Body of pancreas (tissue), 4 donors: ENCODE measurements at regions not wholly inside any gene's neighbourhood (a gene's known extent, or its start where the extent isn't known, plus 50 kb on each side); places are given as distances from the start of the nearest gene placed in this dataset.

Experiments
- POLR2A ChIP-seq, 3 donors: fragments of 450-650 bp; IDR thresholded peaks; one replicate each; pipeline ENCODE4 v1.6.1; 2016; ENCODE audit warnings: antibody characterized with exemption in 3 of 3, mild to moderate bottlenecking in 2 of 3
- TF ChIP-seq, protein P1 (sequence below), 7 experiments: fragments of 450-650 bp in 4 of 7; fragments of 200-600 bp in 3 of 7; sonication (generic) in 3 of 7; IDR thresholded peaks; one replicate each; pipeline ENCODE4 v1.5.1; 2016 to 2019; ENCODE audit warnings: antibody characterized with exemption in 7 of 7

DNA sequence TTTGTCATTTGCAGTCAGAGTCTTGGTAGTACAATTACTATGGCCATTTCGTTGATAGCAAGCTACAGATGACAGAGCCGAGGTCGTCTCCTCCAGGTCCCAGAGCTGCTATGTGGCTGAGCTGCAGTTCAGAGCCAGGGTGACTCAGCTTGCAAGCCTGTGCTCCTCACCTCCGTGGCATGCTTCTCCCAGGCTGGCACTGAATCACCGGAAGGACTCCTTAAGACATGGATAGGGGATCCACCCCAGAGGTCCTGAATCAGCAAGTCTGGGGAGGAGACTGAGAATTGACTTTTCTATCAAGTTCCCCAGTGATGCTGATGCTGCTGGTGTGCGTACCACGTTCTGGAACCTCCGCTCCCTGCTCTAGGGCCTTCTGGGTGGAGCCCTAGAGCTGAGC is 291.2 kb downstream of the CDH26 start:
- TF ChIP-seq, protein P1, sequence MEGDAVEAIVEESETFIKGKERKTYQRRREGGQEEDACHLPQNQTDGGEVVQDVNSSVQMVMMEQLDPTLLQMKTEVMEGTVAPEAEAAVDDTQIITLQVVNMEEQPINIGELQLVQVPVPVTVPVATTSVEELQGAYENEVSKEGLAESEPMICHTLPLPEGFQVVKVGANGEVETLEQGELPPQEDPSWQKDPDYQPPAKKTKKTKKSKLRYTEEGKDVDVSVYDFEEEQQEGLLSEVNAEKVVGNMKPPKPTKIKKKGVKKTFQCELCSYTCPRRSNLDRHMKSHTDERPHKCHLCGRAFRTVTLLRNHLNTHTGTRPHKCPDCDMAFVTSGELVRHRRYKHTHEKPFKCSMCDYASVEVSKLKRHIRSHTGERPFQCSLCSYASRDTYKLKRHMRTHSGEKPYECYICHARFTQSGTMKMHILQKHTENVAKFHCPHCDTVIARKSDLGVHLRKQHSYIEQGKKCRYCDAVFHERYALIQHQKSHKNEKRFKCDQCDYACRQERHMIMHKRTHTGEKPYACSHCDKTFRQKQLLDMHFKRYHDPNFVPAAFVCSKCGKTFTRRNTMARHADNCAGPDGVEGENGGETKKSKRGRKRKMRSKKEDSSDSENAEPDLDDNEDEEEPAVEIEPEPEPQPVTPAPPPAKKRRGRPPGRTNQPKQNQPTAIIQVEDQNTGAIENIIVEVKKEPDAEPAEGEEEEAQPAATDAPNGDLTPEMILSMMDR (IDR thresholded peaks at IDR 0.05): no peak
- TF ChIP-seq POLR2A (IDR thresholded peaks at IDR 0.05): no peak
